ENCODE measurements at regions not wholly inside any gene's neighbourhood (a gene's known extent, or its start where the extent isn't known, plus 50 kb on each side); places are given as distances from the start of the nearest gene placed in this dataset.
"Not testable (repeated sequence)": the region's sequence is repeated elsewhere in the genome, so short reads cannot be mapped to it uniquely, and the experiment has no call there.

- no peak overlapping the region for H3K4me3 ChIP-seq (replicated peaks; ENCODE audit: low read depth, low read length)
- TF ChIP-seq, protein P1, sequence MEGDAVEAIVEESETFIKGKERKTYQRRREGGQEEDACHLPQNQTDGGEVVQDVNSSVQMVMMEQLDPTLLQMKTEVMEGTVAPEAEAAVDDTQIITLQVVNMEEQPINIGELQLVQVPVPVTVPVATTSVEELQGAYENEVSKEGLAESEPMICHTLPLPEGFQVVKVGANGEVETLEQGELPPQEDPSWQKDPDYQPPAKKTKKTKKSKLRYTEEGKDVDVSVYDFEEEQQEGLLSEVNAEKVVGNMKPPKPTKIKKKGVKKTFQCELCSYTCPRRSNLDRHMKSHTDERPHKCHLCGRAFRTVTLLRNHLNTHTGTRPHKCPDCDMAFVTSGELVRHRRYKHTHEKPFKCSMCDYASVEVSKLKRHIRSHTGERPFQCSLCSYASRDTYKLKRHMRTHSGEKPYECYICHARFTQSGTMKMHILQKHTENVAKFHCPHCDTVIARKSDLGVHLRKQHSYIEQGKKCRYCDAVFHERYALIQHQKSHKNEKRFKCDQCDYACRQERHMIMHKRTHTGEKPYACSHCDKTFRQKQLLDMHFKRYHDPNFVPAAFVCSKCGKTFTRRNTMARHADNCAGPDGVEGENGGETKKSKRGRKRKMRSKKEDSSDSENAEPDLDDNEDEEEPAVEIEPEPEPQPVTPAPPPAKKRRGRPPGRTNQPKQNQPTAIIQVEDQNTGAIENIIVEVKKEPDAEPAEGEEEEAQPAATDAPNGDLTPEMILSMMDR (IDR thresholded peaks at IDR 0.05; ENCODE audit: low read depth, low read length, missing control alignments): no peak
- no peak for DNase-seq (ENCODE audit: extremely low read depth, low read depth)
These were observed 307.8 kb upstream of the TPK1 start for GRCh38 chr7:145143685-145144084.

- TF ChIP-seq, protein P1 (IDR thresholded peaks at IDR 0.05; ENCODE audit: low read depth, low read length, missing control alignments): no peak
- DNase-seq (ENCODE audit: extremely low read depth, low read depth): no peak
- no peak overlapping the region for H3K4me3 ChIP-seq (replicated peaks; ENCODE audit: low read depth, low read length)
These were observed 298.5 kb upstream of the TPK1 start for GRCh38 chr7:145134377-145134776.

GRCh38 chr7:145123502-145123901 lies 287.6 kb upstream of the TPK1 start:
- no peak overlapping the region for H3K4me3 ChIP-seq (replicated peaks; ENCODE audit: low read depth, low read length)
- DNase-seq (ENCODE audit: extremely low read depth, low read depth): no peak
- TF ChIP-seq, protein P1 (IDR thresholded peaks at IDR 0.05; ENCODE audit: low read depth, low read length, missing control alignments): no peak

- TF ChIP-seq, protein P1 (IDR thresholded peaks at IDR 0.05; ENCODE audit: low read depth, low read length, missing control alignments): no peak
- no peak overlapping the region for H3K4me3 ChIP-seq (replicated peaks; ENCODE audit: low read depth, low read length)
- no peak for DNase-seq (ENCODE audit: extremely low read depth, low read depth)
These were observed 270.1 kb upstream of the TPK1 start for GRCh38 chr7:145106001-145106400.

GRCh38 chr7:145105561-145105960 lies 269.7 kb upstream of the TPK1 start:
- H3K4me3 ChIP-seq (replicated peaks; ENCODE audit: low read depth, low read length): no peak overlapping the region
- TF ChIP-seq, protein P1 (IDR thresholded peaks at IDR 0.05; ENCODE audit: low read depth, low read length, missing control alignments): no peak

DNA sequence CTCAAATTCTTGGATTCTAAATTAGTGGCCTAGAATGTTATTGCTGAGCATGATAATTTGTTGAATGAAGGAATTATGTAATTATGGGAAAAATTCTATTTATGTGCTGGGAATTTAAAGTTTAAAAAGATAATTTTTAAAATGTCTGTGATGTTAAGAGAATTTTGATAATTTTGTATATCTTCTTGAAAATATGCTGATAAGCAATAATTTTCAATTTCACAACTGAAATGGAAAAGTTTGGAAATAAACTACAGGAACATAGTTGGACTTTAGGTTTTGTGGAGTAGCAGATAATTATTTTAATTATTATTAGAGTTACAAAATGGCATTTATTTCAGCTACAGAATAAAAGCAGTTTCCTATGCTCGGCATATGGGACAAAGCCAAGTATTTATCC lies 268.5 kb upstream of the TPK1 start:
- TF ChIP-seq, protein P1 (IDR thresholded peaks at IDR 0.05; ENCODE audit: low read depth, low read length, missing control alignments): no peak
- no peak overlapping the region for H3K4me3 ChIP-seq (replicated peaks; ENCODE audit: low read depth, low read length)
- DNase-seq (ENCODE audit: extremely low read depth, low read depth): no peak

More at GRCh38 chr7:145105561-145105960, 269.7 kb upstream of the TPK1 start:
- DNase-seq (ENCODE audit: extremely low read depth, low read depth): no peak

DNA sequence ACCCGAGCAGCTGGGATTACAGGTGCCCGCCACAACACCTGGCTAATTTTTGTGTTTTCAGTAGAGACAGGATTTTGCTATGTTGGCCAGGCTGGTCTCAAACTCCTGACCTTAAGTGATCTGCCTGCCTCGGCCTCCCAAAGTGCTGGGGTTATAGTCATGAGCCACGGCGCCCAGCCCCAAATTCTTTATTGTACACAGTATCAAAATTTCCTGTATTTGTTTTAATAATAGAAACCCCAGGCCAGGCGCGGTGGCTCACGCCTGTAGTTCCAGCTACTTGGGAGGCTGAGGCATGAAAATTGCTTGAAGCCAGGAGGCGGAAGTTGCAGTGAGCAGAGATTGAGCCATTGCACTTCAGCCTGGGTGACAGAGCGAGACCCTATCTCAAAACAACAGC lies 266.3 kb upstream of the TPK1 start:
- not testable (repeated sequence) for H3K4me3 ChIP-seq (replicated peaks; ENCODE audit: low read depth, low read length); DNase-seq (ENCODE audit: extremely low read depth, low read depth)

All from HFF-Myc (cell line).